Esophagus muscularis mucosa (tissue), 3 donors: ENCODE measurements at regions not wholly inside any gene's neighbourhood (a gene's known extent, or its start where the extent isn't known, plus 50 kb on each side); places are given as distances from the start of the nearest gene placed in this dataset.

Source experiments
- POLR2A ChIP-seq: fragments of 450-650 bp; IDR thresholded peaks from one replicate; pipeline ENCODE4 v1.6.1; 2017; ENCODE audit warnings: antibody characterized with exemption, moderate library complexity, mild to moderate bottlenecking, low read depth
- TF ChIP-seq, protein P1 (sequence below), 3 experiments: fragments of 200-600 bp in 2 of 3; fragments of 450-650 bp in 1 of 3; sonication (generic) in 2 of 3; IDR thresholded peaks; one replicate each; pipeline ENCODE4 v1.5.1; 2017 to 2019; ENCODE audit warnings: antibody characterized with exemption in 3 of 3, mild to moderate bottlenecking in 2 of 3, moderate library complexity in 1 of 3

DNA sequence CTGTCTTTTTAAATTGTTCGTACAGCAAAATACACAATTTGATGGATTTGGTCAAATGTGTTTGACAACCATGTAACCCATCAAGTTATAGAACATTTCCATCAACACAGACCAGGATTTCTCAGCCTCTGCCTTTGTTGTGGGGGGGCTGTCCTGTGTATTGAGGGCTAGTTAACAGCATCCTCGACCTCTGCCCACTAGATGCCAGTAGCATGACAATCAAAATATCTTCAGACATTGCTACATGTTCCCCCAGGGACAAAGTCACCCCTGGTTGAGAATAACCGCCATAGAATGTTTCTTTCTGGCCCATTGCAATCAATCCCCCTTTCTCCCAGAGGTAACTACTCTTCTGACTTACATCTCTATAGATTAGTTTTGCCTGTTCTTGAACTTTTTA lies 310.1 kb upstream of the RGMA start:
- TF ChIP-seq, protein P1, sequence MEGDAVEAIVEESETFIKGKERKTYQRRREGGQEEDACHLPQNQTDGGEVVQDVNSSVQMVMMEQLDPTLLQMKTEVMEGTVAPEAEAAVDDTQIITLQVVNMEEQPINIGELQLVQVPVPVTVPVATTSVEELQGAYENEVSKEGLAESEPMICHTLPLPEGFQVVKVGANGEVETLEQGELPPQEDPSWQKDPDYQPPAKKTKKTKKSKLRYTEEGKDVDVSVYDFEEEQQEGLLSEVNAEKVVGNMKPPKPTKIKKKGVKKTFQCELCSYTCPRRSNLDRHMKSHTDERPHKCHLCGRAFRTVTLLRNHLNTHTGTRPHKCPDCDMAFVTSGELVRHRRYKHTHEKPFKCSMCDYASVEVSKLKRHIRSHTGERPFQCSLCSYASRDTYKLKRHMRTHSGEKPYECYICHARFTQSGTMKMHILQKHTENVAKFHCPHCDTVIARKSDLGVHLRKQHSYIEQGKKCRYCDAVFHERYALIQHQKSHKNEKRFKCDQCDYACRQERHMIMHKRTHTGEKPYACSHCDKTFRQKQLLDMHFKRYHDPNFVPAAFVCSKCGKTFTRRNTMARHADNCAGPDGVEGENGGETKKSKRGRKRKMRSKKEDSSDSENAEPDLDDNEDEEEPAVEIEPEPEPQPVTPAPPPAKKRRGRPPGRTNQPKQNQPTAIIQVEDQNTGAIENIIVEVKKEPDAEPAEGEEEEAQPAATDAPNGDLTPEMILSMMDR (IDR thresholded peaks at IDR 0.05), result no peak
- no peak for TF ChIP-seq POLR2A
